Ramos (cell line): ENCODE measurements at regions not wholly inside any gene's neighbourhood (a gene's known extent, or its start where the extent isn't known, plus 50 kb on each side); places are given as distances from the start of the nearest gene placed in this dataset.

ENCODE experiments used
- in situ Hi-C: fragments of 300-500 bp; cut with MboI; formaldehyde crosslinking; loops from one replicate; pipeline ENCODE4 v1.14.3; 2022; ENCODE audit warnings: low sequenced_read_pairs; ENCODE audit not compliant: unreplicated experiment

DNA sequence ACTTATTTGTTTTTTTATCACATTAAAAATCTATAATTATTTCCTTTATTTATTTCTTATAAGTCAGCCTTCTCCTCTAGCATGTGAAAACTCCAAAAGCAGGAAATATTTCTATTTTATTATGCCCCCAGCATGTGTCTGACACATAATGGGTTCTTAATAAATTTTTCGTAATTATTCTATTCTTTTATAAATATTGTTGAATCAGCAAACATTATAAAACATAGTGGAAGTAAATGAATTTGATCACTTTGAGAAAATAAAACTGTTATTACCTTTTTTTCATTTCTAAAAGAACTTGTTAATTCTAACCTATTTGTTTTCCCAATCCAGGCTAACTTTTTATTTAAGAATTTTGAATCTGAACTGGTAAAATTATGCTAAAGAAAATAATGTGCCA lies 509.1 kb upstream of the PCDH15 start:
- in situ Hi-C loops, result no loop called here

DNA sequence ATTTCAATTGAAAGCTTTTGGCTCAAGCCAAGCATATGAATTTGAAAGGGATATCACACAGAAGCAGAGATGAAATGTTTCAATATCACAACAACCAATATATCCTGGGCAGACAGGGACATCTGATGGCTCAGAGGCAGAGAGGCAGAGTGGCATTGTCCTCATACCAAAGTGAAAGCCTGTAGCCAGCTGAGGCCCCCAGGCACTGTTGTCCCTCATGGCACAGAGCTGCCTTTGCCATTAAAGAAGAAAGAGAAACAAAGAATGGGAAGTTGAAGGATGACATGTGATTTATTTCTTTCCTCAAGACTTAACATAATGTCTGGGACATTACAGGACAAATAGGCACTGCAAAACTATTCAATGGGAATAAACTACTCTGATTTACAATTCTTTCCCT lies 504.3 kb upstream of the PCDH15 start:
- in situ Hi-C loops, result no loop called here

DNA sequence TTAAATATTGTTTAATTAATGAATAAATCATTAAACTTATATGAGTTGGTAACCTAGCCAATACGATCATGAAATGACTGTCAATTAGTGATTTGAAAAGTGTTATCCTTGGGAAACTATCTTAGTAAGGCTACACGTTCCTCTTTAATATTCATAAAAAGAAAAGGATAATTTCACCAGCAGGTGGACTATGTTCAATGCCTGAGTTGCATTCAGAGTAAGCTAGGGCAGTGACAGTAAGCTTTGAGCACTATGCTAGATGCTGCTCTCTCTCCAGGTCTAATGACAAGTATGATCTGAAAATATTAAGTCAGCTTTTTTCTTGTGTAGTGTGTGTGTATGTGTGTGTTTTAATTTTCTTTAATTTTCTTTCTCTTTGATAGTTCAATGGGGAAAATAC lies 486.3 kb upstream of the PCDH15 start:
- in situ Hi-C loops, result no loop called here

DNA sequence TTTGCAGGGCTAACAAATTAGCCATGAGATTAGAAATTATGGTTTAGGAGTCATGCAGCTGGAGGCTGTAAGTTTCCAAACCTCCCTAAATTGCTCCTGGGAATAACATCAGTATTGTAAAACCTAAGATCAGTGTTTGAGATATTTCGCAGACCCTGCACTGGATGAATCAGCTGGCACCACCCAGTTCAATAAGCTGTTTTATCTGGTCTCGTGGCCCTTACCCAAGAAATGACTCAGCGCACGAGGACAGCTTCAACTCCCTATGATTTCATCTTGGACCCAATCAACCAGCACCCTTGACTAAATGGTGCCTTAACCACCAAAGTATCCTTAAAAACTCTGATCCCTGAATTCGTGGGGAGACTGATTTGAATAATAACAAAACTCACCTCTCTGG lies 482.0 kb upstream of the PCDH15 start:
- in situ Hi-C loops, result no loop called here

DNA sequence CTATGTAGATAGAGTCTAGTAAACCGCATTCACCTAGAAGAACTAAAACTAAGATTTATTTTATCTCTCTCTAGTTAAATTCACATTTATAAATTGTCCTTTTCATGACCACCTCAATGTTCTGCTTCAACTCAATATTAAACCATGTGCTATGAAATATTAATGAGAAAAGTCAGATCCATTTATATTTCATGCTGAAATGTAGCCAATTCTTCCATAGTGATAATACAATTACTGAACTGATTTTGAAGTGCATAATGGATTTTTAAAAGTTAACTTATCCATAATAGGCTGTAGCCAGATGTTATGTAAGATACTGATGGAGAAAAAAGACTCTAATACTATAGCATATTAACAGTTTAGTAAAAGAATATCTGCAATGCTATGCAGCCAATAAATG lies 479.7 kb upstream of the PCDH15 start:
- in situ Hi-C loops, result no loop called here

DNA sequence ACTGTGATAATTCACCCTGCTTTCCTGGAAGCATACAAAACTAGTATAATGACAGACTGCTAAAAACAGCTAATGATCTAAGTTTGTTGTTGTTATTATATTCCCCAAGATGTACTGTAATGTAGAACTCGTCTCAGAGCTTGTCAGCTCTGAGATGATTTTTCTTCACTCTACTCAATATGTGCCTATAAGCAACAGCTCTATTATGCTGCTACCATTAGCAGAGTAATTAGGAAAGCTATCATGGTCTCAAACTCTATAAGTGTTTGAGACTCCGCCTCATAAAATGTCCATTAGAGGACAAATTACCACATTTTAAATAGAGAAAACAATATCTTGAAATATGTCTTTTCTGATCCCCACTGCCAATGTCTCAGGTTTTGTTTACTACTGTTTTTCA lies 476.5 kb upstream of the PCDH15 start:
- in situ Hi-C loops, result no loop called here

DNA sequence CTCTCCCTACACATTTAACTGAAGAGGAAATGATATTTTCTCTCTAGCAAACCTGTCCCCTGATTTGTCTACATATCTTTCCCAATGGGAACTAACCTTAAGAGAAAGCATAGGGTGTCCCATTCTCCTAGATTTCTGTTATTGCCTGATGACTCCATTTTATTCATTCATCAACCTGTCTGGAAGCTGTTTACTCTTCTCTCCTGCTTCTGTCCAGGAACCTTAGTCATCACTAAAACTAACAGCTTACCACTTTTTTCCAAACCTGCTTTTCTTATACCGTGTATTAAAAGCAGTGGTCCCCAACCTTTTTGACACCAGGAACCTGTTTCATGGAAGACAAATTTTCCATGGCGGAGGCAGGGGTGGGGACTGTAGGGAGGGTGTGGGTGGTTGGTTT lies 473.3 kb upstream of the PCDH15 start:
- in situ Hi-C loops, result no loop called here

DNA sequence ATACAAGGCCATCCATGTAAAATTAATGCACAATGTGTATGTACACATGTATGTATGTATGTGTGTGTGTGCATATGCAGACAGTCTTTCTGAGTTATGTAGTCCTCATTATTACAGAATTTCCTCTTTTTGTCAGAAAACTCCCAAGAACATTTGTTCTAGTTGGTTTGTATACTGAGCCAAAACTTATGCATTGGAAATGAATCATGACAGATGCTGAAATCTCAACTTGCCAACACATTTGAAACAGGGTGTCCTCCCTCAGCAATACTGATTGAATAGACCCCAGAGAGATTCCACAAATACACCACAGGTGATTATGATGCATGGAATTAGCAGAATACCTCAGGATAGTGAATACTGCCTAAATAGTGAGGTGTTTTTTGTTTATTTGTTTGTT lies 472.9 kb upstream of the PCDH15 start:
- in situ Hi-C loops, result no loop called here

DNA sequence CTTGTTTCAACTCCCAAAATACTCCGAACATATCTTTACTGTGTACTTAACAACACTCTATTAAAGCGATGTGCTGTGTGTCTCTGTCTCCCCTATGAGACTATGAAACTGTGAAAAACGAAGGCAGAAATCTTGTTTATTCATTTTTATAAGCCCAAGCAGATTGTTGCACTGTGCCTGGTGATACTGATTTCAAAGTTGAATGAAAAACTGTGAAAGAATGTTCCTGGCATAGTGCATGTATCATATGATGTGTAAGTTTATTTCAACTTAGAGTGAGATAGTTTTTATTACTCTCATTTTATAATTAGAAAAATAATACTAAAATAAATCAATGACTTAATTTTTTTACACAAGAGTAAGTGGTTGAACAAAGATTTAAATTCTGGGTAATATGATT lies 471.9 kb upstream of the PCDH15 start:
- in situ Hi-C loops, result no loop called here

DNA sequence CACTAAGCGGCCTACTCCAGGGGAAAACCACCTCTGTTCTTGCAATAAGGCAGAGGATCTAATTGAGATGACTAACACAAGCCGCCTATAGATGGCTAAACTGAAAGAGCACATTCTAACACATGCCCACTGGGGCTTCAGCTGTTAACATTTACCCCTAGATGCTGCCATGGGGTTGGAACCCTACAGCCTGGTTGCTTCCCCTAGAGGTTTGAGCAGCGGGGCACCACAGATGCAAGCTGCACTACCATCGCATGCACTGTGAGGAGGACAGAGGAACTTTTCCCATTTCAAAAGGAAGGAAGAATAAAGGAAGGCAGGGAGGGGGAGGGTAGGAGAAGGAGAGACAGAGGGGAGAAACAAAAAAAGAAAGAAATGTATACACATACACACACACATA lies 465.8 kb upstream of the PCDH15 start:
- in situ Hi-C loops, result no loop called here

DNA sequence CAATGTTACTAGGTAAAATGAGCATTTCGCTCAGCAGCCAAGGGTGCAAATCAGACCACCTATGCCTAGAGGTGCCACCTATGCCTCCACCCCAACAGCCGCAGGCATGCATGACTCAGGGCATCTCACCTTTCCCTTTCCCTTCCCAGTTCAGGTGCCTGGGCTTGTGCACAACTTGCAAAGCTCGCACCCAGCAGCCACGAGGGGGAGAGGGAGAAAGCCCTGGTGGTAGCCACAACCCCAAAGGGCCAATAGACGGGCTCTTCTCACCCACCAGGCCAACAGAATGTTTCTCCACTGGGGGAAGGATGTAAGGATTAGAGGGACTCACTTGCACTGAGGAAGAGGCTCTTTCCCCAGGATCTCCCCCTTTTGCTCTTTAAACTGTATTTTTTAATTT lies 462.3 kb upstream of the PCDH15 start:
- in situ Hi-C loops, result no loop called here

DNA sequence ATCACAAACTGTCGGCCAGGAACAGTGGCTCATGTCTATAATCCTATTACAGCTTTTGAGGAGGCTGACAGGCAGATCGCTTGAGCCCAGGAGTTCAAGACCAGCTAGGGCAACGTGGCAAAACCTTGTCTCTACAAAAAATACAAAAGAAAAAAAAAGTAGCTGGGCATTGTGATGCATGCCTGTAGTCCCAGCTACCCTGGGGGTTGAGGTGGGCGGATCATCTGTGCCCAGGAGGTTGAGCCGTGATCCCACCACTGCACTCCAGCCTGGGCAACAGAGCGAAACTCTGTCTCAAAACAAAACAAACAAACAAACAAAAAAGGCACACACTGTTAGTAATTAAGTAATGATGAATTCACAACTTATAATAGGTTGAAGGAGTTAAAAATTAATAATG lies 441.5 kb upstream of the PCDH15 start:
- in situ Hi-C loops, result no loop called here

DNA sequence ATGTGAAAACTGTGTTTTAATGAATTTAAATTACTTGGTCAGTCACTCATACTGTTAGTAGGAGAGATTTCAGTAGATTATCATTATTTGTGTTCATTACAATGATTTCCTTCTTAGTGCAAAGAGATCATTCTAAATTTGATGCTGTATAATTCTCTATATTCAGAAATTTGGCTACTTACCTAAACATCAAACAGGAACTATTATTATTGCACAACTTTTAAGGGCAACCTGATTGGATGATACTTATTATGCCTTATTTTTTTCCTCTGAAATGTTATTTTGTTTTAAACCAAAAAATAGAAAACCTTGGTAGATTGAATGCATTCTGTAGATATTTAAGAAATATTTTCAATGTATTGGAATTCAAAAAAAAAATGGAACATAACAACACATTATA lies 436.4 kb upstream of the PCDH15 start:
- in situ Hi-C loops, result no loop called here

DNA sequence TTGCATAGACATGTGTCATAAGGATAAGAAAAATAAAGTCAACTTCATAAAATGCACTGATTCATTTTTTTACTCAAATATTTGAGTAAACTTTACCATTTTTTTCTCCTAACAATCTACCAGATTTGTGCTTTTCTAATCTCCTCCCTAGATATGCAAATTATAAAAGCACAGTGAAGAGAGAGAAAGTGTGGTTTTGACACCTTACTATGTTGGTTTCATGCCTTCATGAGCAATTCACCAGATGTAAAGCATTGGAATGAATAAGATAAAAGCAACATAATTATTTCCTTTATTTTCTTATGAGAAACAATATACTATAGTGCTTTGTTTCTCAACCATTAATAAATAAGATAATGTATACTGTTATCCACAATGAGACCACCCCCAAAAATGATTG lies 432.5 kb upstream of the PCDH15 start:
- in situ Hi-C loops, result no loop called here

DNA sequence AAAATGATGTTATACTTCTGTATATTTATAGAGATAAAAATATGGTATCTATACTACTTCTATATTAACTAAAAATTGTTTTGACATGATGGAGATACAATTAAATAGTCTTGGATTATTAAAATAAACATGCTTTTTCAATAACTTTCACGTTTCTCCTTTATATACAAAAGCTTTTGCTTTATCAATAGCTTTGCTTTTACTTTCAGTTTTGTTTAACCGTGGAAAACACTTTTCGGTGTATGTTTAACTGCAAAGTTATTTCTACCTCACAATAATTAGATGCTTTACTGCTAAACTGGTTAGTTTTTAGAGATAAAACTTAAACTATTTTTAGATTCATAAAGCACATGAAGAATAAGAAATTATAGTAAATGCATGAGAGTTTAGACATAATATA lies 432.1 kb upstream of the PCDH15 start:
- in situ Hi-C loops, result no loop called here

DNA sequence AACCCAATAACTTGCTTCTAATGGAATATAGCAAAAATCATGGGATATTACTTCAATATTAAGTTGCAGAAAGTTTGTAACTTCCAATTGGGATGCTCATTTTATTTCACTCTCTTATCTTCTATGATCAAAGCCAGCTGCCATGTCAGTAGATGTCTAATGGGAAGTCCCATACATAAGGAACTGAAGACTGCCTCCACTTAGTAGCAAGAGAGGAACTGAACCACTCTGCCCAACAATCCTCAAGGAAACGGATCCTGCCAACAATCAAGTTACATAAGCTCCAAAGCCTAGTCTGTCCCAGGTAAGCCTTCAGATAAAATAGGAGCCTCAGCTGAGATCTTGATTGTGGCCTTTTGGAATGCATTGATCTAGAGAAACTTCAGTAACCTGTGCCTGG lies 431.5 kb upstream of the PCDH15 start:
- in situ Hi-C loops, result no loop called here

DNA sequence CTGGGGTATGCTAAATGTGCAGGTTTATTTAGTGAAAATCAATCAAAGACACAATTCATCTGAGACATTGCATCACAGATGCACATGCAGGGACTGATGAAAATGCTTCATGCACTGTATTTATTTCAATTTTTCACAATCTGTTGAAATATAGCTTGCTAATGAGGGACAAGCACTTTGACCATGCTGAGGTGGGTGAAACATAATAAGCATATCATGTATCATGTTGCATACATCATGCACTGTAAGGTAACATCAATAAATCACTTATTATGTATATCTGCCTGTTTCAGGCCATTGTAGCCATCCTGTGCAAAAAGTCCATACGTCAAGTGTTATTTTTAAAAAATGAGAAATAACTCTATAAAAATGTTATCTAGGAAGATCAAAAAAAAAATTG lies 426.9 kb upstream of the PCDH15 start:
- in situ Hi-C loops, result no loop called here

DNA sequence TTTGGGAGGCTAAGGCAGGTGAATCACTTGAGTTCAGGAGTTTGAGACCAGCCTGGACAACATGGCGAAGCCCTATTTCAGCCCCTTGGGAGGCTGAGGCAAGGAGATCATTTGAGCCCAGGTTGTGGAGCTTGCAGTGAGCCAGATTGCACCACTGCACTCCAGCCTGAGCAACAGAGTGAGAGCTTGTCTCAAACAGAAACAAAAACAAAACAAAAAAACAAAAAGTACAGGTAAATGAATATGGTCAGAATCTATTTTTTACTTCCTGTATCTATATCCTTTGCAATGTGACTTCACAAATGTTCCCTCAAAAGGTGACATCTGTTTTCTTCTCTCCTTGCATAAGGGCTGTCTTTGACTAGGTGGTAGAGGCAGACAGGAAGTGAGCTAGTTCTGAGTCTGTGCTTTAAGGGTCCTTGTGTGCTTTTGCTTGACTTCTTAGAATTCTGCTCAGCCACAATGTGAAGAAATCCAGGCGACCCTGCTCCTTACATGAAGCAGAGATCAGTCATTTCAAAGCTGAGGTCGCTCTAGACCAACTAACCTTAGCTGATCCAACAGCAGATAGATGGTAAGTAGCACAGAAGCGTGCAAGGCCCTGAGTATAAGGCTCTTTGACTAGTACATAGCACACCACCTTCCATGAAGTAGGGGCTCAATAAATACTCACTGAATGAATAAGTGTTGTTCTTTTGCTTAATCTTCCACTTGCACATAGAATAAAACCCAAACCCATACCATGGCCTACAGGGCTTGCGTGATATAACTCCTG lies 423.2 kb upstream of the PCDH15 start:
- in situ Hi-C loops, result no loop called here

DNA sequence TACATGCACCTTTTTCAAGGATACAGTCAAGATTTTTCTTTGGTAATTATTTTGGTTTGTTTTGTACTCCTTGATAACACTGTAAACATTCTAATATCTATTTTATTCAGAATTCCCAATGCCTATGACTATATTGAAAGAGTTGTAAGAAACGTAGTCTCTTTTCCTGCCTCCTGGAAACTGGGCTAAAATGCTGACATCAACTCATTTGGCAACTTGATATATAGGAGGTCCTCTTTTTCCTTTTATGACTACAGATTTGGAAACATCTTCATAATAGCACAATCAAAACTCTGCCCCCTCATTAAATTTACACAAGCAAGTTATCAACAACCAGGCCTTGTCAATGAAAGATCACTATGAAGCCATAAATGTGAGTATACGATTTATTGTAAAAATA lies 422.3 kb upstream of the PCDH15 start:
- in situ Hi-C loops, result no loop called here

DNA sequence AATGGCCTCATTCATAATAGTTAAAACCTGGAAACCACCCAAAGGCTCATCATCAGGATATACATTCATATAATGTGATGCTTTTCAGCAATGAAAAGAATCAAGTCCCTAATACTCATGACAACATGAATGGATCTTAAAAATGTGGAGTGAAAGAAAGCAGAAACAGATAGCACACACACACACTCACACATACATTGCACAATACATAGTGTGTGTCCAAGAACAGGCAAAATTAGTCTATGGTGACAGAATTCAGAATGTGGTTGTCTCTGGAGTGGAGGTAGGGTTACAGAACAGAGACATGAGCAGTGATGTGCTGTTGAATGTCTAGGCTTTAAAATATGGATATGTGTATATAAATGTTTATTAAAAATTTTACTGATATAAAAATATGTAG lies 419.9 kb upstream of the PCDH15 start:
- in situ Hi-C loops, result no loop called here

DNA sequence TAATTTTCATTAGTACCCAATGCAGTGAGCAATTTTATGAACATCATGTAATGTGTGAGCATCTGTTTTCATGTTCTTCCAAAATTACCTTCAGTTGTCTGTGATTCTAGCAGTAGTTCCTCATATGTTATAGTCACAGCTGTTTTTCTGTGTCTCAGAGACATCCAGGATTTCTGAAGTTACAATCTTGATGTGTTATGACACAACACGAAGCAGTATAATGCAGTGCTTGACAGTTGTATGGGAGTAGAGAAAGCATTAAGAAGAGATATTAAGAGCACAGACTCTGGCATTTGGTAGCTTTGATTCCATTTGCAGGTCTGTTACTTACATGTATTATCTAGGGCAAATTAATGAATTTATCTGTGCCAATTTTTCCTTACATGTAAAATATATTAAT lies 414.7 kb upstream of the PCDH15 start:
- in situ Hi-C loops, result no loop called here

DNA sequence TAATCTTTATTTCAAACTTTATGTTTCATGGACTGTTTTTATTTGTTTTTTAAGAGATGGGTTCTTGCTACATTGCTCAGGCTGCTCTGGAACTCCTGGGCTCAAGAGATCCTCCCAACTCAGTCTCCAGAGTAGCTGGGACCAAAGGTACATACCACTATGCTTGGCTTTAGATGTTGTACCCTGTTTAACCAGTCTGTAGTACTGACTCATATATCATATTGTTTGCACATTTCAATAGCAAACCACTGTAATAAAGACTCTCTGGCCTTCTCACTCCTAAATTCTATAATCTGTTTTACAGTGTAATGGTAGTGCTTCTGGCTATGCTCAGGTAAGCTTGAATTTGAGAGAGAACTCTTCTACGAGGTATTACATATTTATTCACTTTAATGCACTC lies 413.6 kb upstream of the PCDH15 start:
- in situ Hi-C loops, result no loop called here

DNA sequence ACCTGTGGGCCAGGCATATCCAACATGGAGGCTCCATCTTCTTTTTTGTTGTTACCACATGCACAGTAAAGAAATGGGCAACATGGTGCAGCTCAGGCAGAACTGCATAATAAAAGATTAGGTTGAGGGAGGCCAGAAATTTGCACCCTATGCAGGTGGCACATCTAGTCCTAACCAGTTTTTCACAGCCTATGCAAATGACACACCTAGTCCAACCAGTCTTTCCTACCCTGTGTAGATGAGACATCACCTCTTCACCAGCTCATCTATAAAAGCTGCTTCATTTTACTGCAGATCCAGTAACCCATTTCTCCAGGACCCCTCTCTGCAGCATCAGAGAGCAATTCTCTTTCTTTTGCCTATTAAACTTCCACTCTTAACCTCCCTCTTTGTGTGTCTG lies 411.0 kb upstream of the PCDH15 start:
- in situ Hi-C loops, result no loop called here
